ENCODE measurements at regions not wholly inside any gene's neighbourhood (a gene's known extent, or its start where the extent isn't known, plus 50 kb on each side); places are given as distances from the start of the nearest gene placed in this dataset.
"Not testable (repeated sequence)": the region's sequence is repeated elsewhere in the genome, so short reads cannot be mapped to it uniquely, and the experiment has no call there.

DNA sequence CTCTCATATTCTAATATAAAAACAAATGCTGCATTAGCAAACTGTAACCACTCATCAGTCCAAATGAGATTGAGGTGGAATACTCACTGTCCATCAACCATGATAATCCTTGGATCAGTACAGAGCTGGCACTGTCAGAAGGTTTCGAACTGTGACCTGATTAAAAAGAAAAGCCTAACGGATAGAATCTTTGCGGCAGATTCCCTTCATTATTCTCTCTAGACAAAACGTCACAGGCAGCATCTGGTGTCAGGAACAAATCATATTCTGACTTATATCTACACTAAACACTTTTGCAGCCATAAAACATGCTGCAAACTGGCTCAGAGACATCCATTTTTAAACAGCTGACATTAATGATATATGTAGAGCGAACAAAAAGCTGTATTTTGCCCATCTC is 677.7 kb upstream of the NXPH2 start:
- DNase-seq (ENCODE audit: insufficient read length, low spot score) (no peak), FAIRE-seq (no peak)

DNA sequence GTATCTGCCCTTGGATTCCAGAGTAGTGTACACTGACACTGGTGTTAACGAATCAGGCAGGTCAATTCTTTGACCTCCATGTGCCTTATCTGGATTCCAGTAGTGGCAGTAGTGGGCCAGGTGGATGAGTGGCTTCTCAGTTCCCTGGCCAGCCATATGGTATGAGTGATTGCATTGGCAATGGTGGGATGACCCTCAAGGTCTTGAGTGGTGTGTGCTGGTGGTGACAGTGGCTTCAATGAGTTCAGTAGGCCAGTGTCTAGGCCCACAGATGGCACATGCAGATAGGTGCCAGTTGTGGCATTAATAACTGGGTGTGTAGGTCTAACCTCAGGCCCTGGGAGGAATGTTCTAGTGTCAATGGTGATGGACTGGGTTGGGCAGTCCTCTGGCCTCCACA is 674.1 kb upstream of the NXPH2 start:
- FAIRE-seq = no peak
- no peak for DNase-seq (ENCODE audit: insufficient read length, low spot score)

DNA sequence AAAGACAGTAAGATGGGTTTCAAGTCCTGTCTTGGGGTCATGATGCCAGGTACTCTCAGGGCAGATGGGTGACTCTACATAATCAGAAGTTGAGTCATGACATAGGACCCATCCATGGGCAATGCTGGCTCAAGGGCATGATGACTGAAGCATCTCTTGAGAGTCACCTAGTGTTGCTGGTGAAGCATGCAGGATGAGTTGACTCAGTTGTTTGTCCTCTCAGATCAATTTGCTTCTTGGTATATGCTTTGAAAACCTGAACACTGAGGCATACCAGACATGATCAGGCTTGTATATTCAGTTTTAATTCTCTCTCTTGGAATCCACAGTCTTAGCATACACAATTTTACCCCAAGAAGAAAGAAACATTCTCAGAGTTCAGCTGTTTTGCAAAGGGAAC is 658.9 kb upstream of the NXPH2 start:
- no peak for FAIRE-seq
- DNase-seq (ENCODE audit: insufficient read length, low spot score) = no peak

DNA sequence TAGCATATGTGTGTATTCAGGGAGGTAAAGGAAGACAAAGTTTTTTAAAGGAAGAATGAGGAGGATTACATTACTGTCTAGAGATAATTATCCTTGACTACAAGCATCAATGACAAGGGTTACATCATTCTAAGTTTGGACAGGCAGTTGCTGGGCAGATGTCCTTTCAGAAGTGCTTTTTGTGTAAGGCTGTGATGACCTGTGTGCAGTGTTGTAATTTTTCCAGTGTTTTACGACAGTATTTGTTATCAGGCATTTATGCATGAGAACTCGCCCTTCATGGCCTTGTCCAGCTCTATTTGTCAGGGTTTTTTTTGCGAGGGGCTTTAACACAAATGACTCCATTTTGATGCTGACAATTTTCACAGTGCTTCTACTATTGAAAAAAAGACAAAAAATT is 658.3 kb upstream of the NXPH2 start:
- FAIRE-seq = no peak
- no peak for DNase-seq (ENCODE audit: insufficient read length, low spot score)

DNA sequence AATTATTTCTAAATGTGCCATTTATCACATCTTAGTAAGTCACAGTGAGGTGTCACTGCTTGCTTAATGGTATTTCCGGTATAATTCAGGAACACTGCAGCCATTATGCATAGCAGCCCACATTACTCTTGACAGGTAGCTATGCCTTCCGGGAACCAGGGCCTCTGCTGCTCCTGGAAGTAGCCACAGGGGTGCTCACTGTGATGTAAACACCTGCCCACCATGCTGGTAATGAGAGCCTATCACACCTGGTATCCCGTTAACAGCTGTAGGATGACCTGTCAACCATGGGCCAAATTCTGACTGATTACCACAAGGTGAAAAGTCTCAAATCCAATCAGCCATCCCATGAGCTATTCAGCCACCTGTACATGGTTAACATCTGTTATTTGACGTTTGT is 647.0 kb upstream of the NXPH2 start:
- no peak for FAIRE-seq
- no peak for DNase-seq (ENCODE audit: insufficient read length, low spot score)

DNA sequence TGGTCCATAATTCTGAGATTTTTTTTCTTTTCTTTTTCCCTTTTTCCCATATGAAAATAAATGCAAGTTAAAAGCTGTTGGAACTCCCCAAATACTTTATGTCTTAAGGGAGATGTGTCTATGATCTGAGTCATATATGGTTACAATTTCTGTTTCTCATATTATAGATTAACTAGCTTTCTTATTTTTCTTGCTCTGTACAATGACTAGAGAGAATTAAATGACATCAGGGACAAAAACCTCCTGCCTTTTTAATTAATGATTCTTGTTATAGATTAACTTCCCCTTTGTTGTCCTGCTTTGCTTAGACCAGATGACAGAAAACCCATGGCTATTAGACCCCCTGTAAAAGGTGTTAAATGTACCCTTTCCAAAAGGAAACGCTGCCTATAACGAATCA is 643.9 kb upstream of the NXPH2 start:
- DNase-seq (ENCODE audit: insufficient read length, low spot score) = no peak
- no peak for FAIRE-seq

DNA sequence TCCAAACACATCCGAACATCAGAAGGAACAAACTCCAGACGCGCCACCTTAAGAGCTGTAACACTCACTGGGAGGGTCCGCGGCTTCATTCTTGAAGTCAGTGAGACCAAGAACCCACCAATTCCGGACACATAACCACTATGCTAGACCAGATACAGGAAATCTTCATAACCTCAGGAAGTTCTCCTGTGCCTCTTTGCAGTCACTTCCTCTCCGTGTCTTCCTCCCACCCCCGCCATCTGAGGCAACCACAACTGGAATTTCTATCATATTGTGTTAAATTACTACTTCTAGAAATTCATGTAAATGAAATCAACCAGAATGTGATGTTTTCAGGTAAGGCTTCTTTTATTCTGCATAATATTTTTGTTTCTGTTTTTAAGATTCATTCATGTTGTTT is 631.0 kb upstream of the NXPH2 start:
- FAIRE-seq (no peak), DNase-seq (ENCODE audit: insufficient read length, low spot score) (no peak)

DNA sequence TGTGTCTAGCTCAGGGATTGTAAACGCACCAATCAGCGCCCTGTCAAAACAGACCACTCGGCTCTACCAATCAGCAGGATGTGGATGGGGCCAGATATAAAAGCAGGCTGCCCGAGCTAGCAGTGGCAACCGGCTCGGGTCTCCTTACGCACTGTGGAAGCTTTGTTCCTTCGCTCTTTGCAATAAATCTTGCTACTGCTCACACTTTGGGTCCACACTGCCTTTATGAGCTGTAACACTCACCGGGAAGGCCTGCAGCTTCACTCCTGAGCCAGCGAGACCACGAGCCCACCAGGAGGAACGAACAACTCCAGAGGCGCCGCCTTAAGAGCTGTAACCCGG is 630.6 kb upstream of the NXPH2 start:
- not testable (repeated sequence) for FAIRE-seq

DNA sequence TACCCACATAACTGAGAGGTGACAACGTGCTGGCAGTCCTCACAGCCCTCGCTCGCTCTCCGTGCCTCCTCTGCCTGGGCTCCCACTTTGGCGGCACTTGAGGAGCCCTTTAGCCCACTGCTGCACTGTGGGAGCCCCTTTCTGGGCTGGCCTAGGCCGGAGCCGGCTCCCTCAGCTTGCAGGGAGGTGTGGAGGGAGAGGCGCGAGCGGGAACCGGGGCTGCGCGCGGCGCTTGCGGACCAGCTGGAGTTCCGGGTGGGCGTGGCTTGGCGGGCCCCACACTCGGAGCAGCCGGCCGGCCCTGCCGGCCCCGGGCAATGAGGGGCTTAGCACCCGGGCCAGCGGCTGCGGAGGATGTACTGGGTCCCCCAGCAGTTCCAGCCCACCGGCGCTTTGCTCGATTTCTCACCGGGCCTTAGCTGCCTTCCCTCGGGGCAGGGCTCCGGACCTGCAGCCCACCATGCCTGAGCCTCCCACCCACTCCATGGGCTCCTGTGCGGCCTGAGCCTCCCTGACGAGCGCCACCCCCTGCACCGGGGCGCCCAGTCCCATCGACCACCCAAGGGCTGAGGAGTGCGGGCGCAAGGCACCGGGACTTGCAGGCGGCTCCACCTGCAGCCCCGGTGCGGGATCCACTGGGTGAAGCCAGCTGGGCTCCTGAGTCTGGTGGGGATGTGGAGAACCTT is 630.1 kb upstream of the NXPH2 start:
- DNase-seq (ENCODE audit: insufficient read length, low spot score); FAIRE-seq: not testable (repeated sequence)

More for the DNA sequence above, 630.6 kb upstream of the NXPH2 start:
- not testable (repeated sequence) for DNase-seq (ENCODE audit: insufficient read length, low spot score)

DNA sequence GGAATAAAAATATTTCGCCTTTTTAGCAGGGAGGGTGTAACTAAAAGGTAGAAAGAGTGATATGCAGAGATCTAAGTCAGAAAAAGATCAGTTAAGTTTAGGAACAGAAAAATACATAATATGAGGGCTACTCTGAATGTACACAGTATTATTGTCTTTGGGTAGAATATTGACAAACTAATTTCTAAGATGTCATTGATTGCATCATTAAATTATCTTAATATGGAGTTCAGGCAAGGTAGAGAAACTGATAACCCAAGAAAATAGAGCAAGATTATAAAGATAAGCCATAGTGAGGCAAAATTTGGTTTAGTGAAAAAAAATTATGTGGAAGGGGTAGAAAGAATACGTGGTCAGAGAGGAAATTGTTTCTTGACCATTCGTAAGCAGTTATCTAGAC is 629.0 kb upstream of the NXPH2 start:
- FAIRE-seq = no peak
- DNase-seq (ENCODE audit: insufficient read length, low spot score) = no peak

DNA sequence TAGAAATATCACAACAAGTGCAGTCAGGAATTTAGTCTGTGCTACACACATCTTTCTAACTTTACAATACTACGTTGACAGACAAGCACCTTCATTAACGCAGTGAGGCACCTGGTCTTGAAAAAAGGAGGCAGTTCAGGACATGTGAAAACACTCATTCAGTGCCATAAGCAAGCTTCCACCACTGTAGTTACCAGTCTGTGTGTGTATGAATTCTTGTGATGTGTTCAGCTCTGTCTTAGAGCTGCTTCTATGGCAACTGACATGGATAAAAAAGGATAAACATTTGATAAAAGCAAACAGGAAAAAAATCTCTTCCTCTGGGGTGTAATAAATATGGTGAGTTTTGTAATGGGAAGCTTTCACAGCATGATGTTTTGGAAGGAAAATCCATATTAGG is 623.8 kb upstream of the NXPH2 start:
- DNase-seq (ENCODE audit: insufficient read length, low spot score) = no peak
- FAIRE-seq = no peak

DNA sequence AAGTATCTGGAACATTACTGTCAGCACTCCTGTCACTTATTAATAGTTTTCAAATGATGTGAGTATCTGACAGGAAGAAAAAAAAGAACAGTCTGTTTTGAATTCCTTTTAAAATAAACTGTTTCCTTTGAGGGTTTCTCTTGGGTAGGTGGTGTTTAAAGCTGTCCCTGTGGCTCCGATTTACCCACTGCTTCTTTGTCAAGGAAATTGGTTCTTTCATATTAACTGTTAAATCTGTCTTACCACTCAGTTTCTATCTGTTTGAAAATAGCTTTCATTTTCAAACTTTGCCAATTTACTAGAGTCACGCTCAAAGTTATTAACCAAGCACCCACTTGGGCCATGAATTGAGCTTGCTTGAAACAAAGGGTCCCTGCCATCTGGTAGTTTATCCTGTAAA is 614.6 kb upstream of the NXPH2 start:
- FAIRE-seq = no peak

DNA sequence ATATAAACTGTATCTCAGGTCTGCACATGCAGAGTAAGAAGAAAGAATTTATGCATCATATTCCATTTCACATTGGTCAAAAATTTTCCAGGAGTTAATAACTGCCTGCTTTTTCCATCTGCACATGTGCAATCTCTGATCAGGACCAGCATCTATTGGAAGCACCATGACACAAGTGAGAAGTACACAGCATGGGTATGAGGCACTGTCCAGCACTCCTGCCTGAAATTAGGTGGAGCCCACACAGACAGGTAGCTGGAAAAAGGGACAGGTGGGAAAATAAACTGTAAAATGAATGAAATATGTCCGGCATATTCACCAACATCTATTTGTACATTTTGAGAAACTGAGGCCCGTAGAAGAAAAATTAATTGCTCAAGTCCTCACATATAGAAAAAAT is 609.2 kb upstream of the NXPH2 start:
- DNase-seq (ENCODE audit: insufficient read length, low spot score) = no peak
- FAIRE-seq = no peak

More for the DNA sequence above, 614.6 kb upstream of the NXPH2 start:
- DNase-seq (ENCODE audit: insufficient read length, low spot score) = no peak

DNA sequence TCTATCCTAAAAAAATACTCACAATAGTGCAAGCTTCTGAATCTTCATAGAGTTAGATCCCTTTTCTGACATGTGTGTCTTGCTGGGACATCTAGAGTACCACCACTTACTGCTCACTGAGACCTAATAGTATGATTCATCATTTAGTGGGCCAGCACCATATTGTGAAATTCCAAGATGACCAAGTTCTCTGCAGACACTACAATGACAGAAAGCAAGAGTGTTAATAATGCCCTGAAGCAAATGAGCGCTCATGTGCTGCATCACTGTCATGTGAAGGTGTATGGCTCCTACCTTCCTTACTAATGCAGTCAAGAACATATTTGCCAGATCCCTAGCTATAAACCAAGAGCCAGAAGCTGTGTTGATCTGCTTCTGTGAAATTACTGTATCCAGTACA is 606.2 kb upstream of the NXPH2 start:
- no peak for DNase-seq (ENCODE audit: insufficient read length, low spot score)
- no peak for FAIRE-seq

DNA sequence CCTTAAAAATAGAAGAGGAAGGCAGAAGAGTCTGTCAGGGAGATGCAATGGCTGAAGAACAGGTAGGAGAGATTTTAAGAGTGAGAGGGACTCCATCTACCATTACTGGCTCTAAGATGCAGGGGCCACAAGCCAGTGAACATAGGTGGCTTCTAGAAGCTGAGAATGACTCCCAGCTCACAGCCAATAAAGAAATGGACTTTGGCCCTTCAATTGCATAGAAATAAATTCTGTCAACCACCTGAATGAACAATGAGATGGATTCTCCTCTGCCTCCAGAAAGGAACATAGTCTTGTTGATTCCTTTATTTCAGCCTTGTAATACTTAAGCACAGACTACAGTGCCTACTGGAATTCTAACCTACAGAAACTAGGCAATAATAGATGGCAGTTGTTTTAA is 603.3 kb upstream of the NXPH2 start:
- FAIRE-seq (no peak), DNase-seq (ENCODE audit: insufficient read length, low spot score) (no peak)

DNA sequence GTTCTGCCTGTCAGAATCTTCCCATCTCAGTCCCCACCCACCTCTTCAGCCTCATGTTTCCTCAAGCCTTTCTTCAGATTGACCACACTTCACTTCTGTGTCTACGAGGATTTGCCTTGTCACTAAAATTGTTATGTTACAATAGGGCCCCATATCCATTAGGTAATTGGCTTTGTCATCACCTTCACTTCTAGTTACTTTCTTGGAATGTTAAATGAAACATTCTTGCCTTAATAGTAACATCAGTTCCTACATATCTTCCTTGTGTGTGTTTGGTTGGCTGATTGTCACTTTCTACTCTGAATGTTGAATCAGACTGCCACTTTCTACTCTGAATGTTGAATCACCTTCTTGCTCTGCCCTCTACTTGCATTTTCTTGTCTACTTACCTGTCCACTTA is 599.9 kb upstream of the NXPH2 start:
- DNase-seq (ENCODE audit: insufficient read length, low spot score) (no peak), FAIRE-seq (no peak)

DNA sequence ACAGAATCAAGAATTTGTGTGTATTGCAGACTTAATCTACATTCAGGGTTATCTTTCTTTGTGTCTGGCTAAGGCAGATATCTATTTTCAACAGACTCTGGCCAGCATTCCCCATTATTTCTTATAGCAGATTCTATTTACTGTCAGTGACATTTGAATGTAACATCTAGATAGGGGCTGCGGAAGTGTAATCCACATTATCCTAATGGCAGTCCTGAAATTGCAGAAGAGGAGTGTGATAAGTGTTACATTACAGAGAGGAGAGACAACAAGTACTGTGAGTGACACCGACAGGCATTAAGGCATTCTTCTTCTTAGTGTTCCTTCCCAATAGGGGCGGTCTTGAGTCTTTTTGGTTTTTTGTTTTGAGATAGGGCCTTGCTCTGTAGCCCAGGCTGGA is 598.2 kb upstream of the NXPH2 start:
- no peak for DNase-seq (ENCODE audit: insufficient read length, low spot score)
- no peak for FAIRE-seq

DNA sequence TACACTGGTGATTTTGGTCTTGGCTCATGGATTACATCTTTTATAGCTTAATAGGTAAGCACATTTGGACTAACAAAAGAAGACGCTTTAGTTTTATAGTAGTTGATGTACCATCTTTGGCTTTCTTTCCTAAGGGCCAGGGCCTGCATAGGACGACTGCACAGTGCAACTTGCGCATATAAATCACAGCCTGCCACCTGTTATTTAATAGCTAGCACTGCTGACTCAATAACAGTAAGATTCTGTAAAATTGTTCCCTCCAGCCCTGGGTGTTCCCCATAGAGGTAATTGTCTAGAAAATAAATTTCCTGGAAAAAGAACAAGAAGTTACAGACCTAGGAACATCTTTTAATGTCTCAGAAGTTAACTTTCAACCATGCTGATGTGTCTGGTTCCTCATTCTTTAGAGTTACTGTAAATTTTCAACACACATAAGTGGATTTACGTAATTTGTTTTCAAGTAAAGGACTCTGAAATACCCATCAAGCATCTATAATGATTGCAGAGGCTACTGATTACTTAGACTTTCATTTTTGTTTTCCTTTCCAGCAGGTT is 594.2 kb upstream of the NXPH2 start:
- no peak for DNase-seq (ENCODE audit: insufficient read length, low spot score)
- FAIRE-seq = no peak

DNA sequence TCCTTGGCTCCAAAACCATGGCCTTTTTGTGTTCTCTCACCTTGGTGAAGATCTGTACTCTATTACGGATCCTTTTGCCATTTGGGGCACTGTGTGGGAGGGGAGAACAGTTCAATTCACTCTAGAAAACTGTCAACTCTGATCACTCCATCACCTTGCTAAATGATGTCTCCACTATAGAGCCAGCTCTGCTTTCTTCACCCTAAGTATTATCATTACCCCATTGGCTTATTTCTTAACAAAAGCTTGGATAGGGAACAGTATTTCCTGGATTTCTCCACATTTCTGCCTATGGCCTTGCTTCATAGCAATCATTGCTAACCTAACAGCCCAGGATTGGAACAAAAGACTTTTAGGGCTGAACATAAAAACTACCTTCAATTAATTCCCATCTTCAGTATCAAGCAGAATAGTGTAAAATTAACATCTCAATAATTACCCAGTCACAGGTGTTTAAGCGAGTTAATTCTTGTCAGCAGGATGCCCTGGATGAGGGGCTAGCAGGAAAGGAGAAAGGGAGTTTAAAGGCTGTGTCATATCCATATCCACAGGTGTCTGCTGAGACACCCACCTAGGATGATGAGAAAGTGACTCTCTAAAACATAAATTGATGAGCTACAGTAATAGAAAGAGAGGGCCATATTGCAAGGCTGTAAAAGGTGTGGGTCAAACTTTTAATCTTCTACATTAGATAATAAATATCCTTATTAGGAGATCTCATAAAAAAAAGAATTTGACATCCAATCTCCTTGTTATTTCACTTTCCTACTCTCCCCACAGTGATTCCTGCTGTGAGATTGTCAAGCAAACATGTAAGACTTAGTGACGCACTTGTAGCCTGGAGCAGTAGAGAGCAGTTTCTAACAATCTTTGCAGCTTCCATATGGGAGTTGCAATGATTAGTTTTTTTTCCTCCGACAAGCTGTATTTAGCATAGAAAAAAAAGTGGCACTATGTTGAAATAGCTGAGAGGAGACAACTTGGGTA is 589.5 kb upstream of the NXPH2 start:
- no peak for DNase-seq (ENCODE audit: insufficient read length, low spot score)
- FAIRE-seq = no peak

DNA sequence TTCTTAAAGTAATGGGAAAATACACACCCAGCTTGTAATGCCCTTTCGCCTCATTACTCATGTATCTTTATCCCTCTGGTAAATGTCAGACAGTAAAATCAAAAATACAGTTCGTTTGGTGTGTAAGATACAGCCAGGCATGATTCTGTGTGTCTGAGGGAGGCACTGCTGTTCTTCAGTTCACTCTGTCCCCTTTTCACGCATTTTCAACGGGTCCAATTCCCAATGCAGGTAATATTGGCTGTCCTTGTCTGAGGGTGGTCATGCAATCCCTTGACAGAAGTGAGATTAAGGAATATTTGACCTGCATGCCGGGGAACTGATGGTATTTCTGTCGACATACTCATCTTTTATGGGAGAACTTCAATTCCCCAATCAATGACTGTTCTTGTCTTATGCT is 587.2 kb upstream of the NXPH2 start:
- DNase-seq (ENCODE audit: insufficient read length, low spot score) (no peak), FAIRE-seq (no peak)

DNA sequence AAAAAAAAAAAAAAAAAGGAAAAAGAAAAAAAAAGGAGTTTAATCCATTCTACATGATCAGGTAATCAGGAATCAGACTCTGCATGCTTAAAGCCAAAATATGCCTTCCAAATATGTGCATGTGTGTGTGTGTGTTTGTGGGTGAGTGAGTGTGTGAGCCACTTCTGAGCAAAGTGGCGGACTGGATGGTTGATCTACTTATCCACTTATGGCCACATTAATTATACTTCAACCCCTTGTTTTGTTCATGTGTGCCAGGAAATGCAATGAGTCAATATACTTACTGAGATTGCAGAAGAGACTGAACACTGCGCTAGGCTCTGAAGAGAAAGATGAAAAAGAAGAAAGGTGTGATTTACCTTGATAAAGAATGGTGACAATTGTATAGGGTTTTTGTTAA is 586.5 kb upstream of the NXPH2 start:
- FAIRE-seq (no peak), DNase-seq (ENCODE audit: insufficient read length, low spot score) (no peak)

DNA sequence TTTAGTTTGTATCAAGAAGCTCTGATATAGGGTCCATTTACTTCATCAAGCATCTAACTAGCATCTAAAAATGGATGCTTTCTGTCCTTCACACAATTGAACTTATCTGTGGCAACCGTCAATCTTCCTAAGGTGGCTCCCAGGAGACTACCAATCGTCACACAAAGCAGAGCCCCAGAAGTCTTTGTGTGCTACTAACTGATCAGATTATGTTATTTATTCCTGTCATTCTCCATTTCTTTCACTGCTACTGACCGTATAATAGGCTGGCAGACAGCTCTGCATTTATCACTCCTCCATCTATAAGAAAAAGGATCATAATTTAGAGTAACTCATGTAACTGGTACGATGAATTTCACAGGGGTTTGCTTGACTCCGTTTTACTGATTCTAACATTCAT is 585.0 kb upstream of the NXPH2 start:
- FAIRE-seq = no peak
- DNase-seq (ENCODE audit: insufficient read length, low spot score) = no peak
